Neural cell (in vitro differentiated cells): ENCODE measurements at regions not wholly inside any gene's neighbourhood (a gene's known extent, or its start where the extent isn't known, plus 50 kb on each side); places are given as distances from the start of the nearest gene placed in this dataset.

ENCODE experiments used
- EZH2 ChIP-seq: fragments of 200-600, 300-800 bp; shearing (Covaris generic), sonication (generic); IDR thresholded peaks from 2 replicates; pipeline ENCODE4 v1.6.1; 2014; ENCODE audit warnings: antibody characterized with exemption, low read length, borderline replicate concordance, mild to moderate bottlenecking; ENCODE audit not compliant: insufficient read depth, poor library complexity, severe bottlenecking
- POLR2AphosphoS5 ChIP-seq: IDR thresholded peaks from 2 replicates; pipeline ENCODE4 v1.6.1; 2012
- RAD21 ChIP-seq: fragments of 450-650 bp; conservative IDR thresholded peaks from 2 replicates; pipeline ENCODE4 v1.6.1; 2014; ENCODE audit warnings: antibody characterized with exemption, mild to moderate bottlenecking, moderate library complexity
- SMC3 ChIP-seq: fragments of 450-650 bp; conservative IDR thresholded peaks from 2 replicates; pipeline ENCODE4 v1.6.1; 2014; ENCODE audit warnings: antibody characterized with exemption, mild to moderate bottlenecking, moderate library complexity; ENCODE audit not compliant: poor library complexity
- TF ChIP-seq, protein P1 (sequence below): fragments of 450-650 bp; IDR thresholded peaks from 2 replicates; pipeline ENCODE4 v1.5.1; 2014; ENCODE audit warnings: antibody characterized with exemption, mild to moderate bottlenecking, moderate library complexity; ENCODE audit not compliant: poor library complexity, severe bottlenecking

DNA sequence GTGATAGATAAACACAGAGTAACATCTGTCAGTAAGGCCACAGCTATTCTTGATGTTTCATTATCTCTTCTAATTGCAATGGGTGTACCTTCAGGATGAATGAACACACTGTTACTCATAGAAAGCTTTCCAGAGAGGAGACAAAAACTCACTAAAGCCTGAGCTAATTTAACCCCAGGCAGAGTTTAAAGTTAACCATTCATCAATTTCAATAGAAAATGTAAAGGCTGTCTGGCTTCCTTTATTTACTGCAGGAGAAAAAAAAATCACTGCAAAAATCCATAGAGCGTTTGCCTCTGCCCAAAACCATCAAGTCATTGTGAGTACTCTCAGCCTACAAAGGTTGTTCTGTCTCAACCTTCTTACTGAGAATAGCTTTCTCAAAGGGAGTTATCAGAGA lies 376.9 kb downstream of the PPP4R3C start:
- TF ChIP-seq POLR2AphosphoS5: no peak
- no peak for TF ChIP-seq EZH2
- TF ChIP-seq, protein P1, sequence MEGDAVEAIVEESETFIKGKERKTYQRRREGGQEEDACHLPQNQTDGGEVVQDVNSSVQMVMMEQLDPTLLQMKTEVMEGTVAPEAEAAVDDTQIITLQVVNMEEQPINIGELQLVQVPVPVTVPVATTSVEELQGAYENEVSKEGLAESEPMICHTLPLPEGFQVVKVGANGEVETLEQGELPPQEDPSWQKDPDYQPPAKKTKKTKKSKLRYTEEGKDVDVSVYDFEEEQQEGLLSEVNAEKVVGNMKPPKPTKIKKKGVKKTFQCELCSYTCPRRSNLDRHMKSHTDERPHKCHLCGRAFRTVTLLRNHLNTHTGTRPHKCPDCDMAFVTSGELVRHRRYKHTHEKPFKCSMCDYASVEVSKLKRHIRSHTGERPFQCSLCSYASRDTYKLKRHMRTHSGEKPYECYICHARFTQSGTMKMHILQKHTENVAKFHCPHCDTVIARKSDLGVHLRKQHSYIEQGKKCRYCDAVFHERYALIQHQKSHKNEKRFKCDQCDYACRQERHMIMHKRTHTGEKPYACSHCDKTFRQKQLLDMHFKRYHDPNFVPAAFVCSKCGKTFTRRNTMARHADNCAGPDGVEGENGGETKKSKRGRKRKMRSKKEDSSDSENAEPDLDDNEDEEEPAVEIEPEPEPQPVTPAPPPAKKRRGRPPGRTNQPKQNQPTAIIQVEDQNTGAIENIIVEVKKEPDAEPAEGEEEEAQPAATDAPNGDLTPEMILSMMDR: no peak
- TF ChIP-seq RAD21: no peak
- no peak for TF ChIP-seq SMC3
